ENCODE measurements at regions not wholly inside any gene's neighbourhood (a gene's known extent, or its start where the extent isn't known, plus 50 kb on each side); places are given as distances from the start of the nearest gene placed in this dataset.

GRCh38 chr10:124302951-124303505 lies 115.7 kb downstream of the OAT start:
- TF ChIP-seq POLR2AphosphoS5 (IDR thresholded peaks at IDR 0.05) (no peak), POLR2A (IDR thresholded peaks at IDR 0.05) (no peak), EP300 (IDR thresholded peaks at IDR 0.05) (no peak), CTCF (IDR thresholded peaks at IDR 0.05) (no peak)
- Histone ChIP-seq H3K9me3 (no peaks in the 10 kb centered on the region), H3K27me3 (no peaks in the 10 kb centered on the region), H3K4me3 (no peak overlapping the region), H3K4me1 (peaks cover 6% of the 10 kb centered on the region), H3K36me3 (no peaks in the 10 kb centered on the region), H3K27ac (no peak overlapping the region)
- no peak for DNase-seq (ENCODE audit: low spot score in 2 of 2)
- 84% methylated on average over 7 of the region's 8 CpGs for WGBS

GRCh38 chr10:124301736-124302135 lies 117.0 kb downstream of the OAT start:
- H3K36me3 ChIP-seq: no peaks in the 10 kb centered on the region
- H3K4me3 ChIP-seq: no peak overlapping the region
- WGBS: 79% methylated on average over 9 of the region's 9 CpGs
- H3K27ac ChIP-seq: no peak overlapping the region
- H3K27me3 ChIP-seq: no peaks in the 10 kb centered on the region
- no peak for DNase-seq (ENCODE audit: low spot score in 2 of 2)
- peaks cover 6% of the 10 kb centered on the region for H3K4me1 ChIP-seq
- no peak for TF ChIP-seq CTCF (IDR thresholded peaks at IDR 0.05)
- TF ChIP-seq POLR2AphosphoS5 (IDR thresholded peaks at IDR 0.05): no peak
- TF ChIP-seq EP300 (IDR thresholded peaks at IDR 0.05): no peak
- no peak for TF ChIP-seq POLR2A (IDR thresholded peaks at IDR 0.05)
- H3K9me3 ChIP-seq: no peaks in the 10 kb centered on the region

GRCh38 chr10:124300735-124301134 lies 118.0 kb downstream of the OAT start:
- H3K4me1 ChIP-seq: peaks cover 12% of the 10 kb centered on the region
- no peak overlapping the region for H3K4me3 ChIP-seq
- H3K9me3 ChIP-seq: no peaks in the 10 kb centered on the region
- H3K36me3 ChIP-seq: no peaks in the 10 kb centered on the region
- H3K27me3 ChIP-seq: no peaks in the 10 kb centered on the region
- no peak for DNase-seq (ENCODE audit: low spot score in 2 of 2)
- TF ChIP-seq POLR2AphosphoS5 (IDR thresholded peaks at IDR 0.05) (no peak), POLR2A (IDR thresholded peaks at IDR 0.05) (no peak), CTCF (IDR thresholded peaks at IDR 0.05) (no peak), EP300 (IDR thresholded peaks at IDR 0.05) (no peak)
- H3K27ac ChIP-seq: no peak overlapping the region
- WGBS: 97% methylated on average over 4 of the region's 5 CpGs

- TF ChIP-seq POLR2AphosphoS5 (IDR thresholded peaks at IDR 0.05): no peak
- no peak for TF ChIP-seq EP300 (IDR thresholded peaks at IDR 0.05)
- no peak for TF ChIP-seq POLR2A (IDR thresholded peaks at IDR 0.05)
- TF ChIP-seq CTCF (IDR thresholded peaks at IDR 0.05): no peak
- 73% methylated on average over 6 of the region's 6 CpGs for WGBS
- Histone ChIP-seq H3K4me1 (peaks cover 17% of the 10 kb centered on the region), H3K4me3 (no peak overlapping the region), H3K27me3 (no peaks in the 10 kb centered on the region), H3K27ac (no peak overlapping the region), H3K36me3 (no peaks in the 10 kb centered on the region), H3K9me3 (no peaks in the 10 kb centered on the region)
- no peak for DNase-seq (ENCODE audit: low spot score in 2 of 2)
Measured at GRCh38 chr10:124300224-124300623, 118.5 kb downstream of the OAT start.

GRCh38 chr10:124299696-124300095 lies 119.0 kb downstream of the OAT start:
- peak in 1 of 2 donors; percentile 32 for DNase-seq (ENCODE audit: low spot score in 2 of 2)
- 58% methylated on average over 3 of the region's 4 CpGs for WGBS

More at GRCh38 chr10:124299696-124300095, 119.0 kb downstream of the OAT start:
- Histone ChIP-seq H3K27ac (no peak overlapping the region), H3K27me3 (no peaks in the 10 kb centered on the region), H3K4me1 (peaks cover 22% of the 10 kb centered on the region), H3K36me3 (no peaks in the 10 kb centered on the region), H3K4me3 (no peak overlapping the region), H3K9me3 (no peaks in the 10 kb centered on the region)
- TF ChIP-seq POLR2A (IDR thresholded peaks at IDR 0.05): no peak
- no peak for TF ChIP-seq EP300 (IDR thresholded peaks at IDR 0.05)
- no peak for TF ChIP-seq CTCF (IDR thresholded peaks at IDR 0.05)
- no peak for TF ChIP-seq POLR2AphosphoS5 (IDR thresholded peaks at IDR 0.05)

Measured in suprapubic skin (tissue), 4 donors.